ENCODE measurements at regions not wholly inside any gene's neighbourhood (a gene's known extent, or its start where the extent isn't known, plus 50 kb on each side); places are given as distances from the start of the nearest gene placed in this dataset.
A peak's percentile ranks its signal among the peaks of the same experiment; 100 is the strongest.
"Not testable (repeated sequence)": the region's sequence is repeated elsewhere in the genome, so short reads cannot be mapped to it uniquely, and the experiment has no call there.

- ATAC-seq = no peak
Observed at GRCh38 chr13:94902722-94903407, 190.5 kb upstream of the SOX21 start.

- ATAC-seq = no peak
Observed at GRCh38 chr13:94901070-94901469, 188.7 kb upstream of the SOX21 start.

GRCh38 chr13:94896719-94897317 lies 184.5 kb upstream of the SOX21 start:
- ATAC-seq = no peak

DNA sequence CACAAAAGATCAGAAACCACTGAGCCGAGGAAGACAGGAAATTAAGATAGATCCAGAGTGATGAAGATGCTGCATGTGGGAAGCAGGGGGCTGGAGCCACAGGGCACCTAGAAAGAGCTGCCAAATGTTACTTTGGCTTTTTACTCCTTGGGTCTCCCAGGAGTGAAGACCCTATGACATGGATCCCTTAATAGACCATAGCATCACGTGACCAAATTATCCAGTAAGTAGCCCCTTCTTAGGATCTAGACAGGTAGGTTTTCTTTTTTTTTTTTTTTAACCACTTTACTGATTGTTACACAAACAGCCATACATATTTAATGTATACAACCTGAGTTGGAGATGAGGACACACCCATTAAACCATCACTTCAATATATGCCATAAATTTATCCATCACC lies 183.9 kb upstream of the SOX21 start:
- ATAC-seq = no peak

DNA sequence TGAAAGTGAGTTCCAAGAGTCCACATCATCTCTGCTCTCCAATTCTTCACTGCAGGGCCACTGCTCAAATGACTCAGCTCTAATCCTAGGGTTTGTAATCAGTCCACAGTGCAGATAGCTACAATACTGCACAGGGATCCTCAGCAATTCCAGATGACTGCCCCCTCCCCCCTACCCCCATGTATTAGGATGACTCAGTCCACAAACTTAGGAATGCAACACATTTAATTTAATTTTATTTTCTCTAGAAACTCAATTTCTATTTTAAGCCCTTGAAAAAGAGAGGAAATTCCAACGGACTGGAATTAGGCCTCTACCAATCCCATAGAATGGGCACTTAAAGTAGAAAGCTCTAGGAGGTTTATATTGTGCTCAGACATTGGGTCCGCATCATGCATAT lies 173.8 kb upstream of the SOX21 start:
- no peak for ATAC-seq

DNA sequence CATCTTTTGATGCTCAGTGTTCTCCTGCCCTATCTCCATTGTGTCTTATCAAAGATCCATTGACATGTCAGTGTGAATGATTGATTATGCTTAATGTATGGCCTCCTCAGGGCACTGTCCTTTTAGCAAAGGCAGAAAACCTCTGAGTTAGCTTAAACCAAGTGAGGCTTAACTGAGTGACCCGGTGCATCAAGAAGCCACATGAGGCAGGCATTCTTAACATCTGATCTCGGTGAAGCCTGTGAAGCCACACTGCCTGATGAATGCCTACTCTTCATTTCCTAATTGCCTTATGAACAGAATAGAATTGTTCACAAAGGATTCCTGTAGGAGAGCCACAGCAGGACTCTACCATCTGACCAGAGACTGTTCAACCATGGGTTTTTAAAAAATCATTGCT lies 168.1 kb upstream of the SOX21 start:
- no peak for ATAC-seq

- ATAC-seq = no peak
Observed at GRCh38 chr13:94878602-94879165, 166.3 kb upstream of the SOX21 start.

DNA sequence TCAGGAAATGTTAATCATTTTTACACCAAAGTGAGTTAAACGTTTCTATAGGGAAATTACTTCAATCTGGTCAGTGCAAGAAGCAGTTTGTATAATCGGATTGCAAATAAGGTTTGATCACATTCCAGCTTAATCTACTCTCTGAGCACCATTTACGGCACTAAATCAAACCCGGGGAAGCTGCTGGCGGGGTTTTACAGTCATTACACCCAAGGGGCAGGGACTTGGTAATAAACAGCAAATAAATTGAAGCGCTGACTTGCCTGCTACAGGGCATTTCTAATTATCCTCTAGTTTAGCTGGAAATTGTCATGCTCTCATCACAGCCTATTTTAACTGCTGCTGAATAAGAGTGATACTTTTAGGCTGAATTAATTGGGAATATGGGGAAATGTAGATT lies 152.1 kb upstream of the SOX21 start:
- no peak for ATAC-seq

DNA sequence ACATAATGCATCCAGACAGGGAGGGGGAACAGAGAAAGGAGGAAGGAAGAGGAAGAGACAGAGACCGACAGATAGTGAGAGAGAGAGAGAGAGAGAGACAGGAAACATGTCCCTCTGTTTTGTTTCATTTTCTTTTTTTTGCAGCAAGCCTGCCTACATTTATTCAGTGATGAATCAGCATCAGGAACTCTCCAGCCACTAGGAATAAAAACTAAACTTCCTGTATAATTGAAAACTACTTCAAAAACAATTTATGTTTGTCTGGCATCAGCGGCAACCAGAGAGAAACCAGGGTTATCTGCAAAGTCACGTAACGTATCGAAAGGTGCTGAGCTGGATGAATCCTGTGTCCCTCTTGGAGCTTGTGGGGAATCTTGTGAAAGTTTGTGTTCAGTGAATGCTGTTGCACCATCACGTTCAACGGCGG lies 148.6 kb upstream of the SOX21 start:
- peak in 1 of 2 donors; percentile 25 for ATAC-seq

GRCh38 chr13:94859811-94860210 lies 147.5 kb upstream of the SOX21 start:
- no peak for ATAC-seq

DNA sequence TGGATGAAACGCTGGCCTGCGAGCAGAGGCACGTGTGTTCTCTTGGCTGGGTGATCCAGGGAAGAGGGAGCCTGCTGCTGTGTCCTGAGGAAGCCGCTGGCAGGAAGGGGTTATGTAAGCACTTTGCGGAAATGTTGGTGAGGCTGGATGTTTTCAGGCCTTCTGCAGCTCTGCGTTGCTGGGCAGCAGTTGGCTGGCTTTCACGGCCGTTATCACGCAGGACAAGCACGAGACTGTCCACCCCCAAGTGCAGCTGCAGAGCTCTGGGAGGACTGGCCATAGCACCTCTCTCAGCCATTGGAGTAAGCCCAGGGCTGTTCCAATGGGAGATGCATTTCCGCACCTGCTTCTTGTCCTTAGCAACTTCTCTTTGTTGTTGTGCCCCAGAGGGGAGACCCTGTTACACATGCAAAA lies 146.9 kb upstream of the SOX21 start:
- ATAC-seq = no peak

GRCh38 chr13:94858856-94859255 lies 146.5 kb upstream of the SOX21 start:
- no peak for ATAC-seq

DNA sequence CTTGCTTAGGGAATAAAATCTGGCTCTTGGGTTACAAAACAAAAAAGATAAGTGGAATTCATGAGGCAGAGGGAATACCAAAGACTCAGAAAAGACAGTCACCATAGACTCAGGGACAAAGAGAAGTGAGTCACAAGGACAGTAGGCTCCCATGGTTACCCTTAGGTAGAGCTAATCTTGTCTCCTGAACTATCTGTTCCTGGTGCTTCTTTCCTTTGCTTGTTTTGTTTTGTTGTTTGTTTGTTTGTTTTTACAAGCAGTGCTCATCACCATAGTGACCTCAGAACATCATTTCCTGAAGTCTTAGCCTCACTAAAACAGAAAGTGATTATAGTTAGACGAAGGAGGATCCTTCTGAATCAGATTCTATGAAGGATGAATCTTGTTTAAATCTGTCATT lies 142.3 kb upstream of the SOX21 start:
- ATAC-seq = no peak

GRCh38 chr13:94851576-94851975 lies 139.2 kb upstream of the SOX21 start:
- no peak for ATAC-seq

DNA sequence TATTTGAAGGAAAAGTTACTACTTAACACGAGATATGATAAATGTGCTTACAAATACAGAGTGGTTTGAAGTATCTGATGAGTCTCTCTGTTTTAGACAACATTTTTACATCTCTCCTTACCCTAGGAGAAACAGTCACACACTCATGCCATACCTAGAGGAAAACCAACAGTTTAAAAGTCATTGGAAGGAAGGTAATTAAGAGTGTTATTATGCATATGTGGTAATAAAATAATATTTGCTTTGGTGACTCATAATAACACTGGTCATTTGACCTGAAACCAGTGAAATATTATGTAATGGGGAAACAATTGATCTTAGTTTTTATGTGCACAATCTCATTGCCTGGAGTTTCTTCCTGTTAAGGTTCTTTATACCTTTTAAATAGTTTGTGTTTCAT lies 136.9 kb upstream of the SOX21 start:
- no peak for ATAC-seq

- no peak for ATAC-seq
Observed at GRCh38 chr13:94842901-94843300, 130.6 kb upstream of the SOX21 start.

DNA sequence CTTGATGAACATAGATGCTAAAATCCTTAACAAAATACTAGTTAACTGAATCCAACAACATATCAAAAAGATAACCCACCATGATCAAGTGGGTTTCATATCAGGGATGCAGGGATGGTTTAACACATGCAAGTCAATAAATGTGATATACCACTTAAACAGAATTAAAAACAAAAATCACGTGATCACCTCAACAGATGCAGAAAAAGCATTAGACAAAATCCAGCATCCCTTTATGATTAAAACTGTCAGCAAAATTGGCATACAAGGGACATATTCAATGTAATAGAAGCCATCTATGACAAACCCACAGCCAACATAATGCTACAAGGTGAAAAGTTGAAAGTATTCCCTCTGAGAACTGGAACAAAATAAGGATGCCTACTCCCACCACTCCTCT lies 124.7 kb upstream of the SOX21 start:
- not testable (repeated sequence) for ATAC-seq

DNA sequence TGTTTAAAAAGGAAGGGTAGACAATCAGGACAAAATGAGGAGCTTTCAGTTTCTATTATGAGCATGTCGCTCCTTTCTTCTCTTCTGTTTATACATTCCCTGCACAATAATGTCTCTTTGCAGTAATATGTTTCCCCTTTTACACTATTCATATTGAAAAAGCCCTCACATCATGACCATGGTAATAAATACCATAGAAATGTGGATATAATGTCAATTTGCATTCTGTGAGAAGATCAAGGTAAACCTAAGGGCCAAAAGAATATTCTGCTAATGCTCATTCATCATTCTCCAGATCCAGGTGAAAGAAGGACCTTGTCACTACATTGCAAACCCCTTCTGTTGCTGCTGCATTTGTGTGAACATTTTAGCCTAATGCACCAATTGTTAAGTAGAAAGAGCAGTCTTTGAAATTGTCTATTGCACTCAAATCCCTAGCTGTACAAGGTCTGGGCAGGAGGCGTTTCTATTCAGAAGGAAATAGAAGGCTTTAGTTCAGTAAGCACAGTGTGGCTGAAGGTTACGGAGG lies 117.6 kb upstream of the SOX21 start:
- no peak for ATAC-seq

DNA sequence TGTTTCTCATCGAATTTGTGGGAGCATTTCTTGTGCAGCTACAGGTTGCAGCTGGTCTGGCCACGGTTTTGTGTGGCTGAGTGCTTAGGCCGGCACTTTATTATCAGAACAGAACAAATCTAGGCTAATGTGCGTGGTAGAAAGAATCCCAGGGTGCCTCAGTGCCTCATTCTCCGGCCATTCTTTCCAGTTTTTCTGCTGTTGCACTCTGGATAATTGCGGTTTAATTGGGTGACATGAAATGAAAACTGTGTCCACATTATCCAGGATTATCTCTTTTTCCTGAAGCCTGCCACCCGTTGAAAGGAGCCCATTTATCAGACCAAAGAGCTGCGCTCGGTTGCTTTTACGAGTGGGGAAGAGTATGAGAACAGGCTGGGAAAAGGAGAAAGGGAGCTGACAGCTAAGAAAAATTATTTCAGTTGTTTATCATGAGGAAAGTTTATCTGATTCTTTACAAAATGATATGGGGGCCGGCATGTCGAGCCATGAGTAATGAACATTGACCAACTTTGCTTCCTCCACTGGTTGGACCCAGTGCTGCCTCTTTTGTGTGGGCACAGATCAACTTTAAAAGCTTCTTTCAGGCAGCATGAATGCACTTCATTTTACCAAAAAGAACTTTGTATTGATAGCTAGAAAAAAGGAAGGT lies 117.0 kb upstream of the SOX21 start:
- ATAC-seq = no peak

- no peak for ATAC-seq
Observed at GRCh38 chr13:94827566-94827965, 115.2 kb upstream of the SOX21 start.

DNA sequence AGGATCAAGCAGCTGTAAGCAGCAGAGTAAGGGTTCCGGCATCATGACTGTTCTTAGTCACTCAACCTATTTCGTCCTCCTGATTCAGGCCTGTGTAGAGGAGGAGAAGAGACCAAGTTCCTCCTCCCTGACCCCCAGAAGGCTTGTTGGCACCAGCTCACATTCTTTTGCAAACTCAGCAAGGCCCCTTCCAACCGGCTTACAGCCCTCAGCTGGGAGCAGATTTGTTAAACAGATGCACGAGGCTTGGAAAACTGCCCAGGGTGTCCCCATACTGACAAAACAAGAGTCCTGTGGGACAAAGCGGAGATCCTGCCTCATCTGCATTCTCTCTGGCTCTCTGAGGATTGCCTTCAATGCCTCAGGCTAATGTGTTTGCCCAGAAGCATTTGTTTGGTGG lies 113.2 kb upstream of the SOX21 start:
- no peak for ATAC-seq

DNA sequence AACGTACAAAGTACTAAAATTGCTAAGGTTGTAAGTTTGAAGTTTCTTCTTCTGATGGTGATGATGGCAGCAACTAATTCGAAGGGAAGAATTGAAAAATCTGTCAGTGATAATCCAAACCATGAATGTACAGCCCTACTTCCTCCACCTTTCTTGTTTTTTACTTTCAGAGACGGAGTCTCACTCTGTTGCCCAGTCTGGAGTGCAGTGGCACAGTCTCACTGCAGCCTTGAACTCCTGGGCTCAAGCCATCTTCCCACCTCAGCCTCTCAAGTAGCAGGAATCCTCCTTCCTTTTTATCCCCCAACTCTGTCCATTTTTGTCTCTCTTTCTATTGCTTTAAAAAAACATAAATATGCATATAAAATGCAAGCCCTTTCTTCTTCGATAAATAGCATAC lies 112.3 kb upstream of the SOX21 start:
- no peak for ATAC-seq

- ATAC-seq = no peak
Observed at GRCh38 chr13:94822356-94822755, 110.0 kb upstream of the SOX21 start.

DNA sequence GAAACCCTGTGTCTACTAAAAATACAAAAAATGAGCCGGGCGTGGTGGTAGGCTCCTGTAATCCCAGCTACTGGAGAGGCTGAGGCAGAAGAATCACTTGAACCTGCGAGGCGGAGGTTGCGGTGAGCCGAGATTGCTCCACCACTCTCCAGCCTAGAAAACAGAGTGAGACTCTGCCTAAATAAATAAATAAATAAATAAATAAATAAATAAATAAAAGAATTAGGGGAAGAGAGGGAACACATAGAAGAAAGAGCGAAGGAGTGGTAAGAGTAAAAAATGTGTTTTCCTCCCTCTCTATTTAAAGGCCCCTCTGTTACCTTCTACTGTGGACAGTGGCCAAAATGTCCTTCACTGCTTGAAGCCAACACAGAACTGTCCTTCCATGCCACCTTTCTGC lies 103.9 kb upstream of the SOX21 start:
- ATAC-seq = no peak
